GM23248 (cell line): ENCODE measurements at regions not wholly inside any gene's neighbourhood (a gene's known extent, or its start where the extent isn't known, plus 50 kb on each side); places are given as distances from the start of the nearest gene placed in this dataset.

Experiments used
- EZH2 ChIP-seq: fragments of 200-600 bp; sonication (generic); IDR thresholded peaks from 2 replicates; pipeline ENCODE4 v1.6.1; 2018; ENCODE audit warnings: antibody characterized with exemption, mild to moderate bottlenecking; ENCODE audit not compliant: insufficient read depth, poor library complexity, severe bottlenecking
- EZH2phosphoT487 ChIP-seq: fragments of 200-600 bp; sonication (generic); IDR thresholded peaks from 2 replicates; pipeline ENCODE4 v1.6.1; 2018; ENCODE audit warnings: antibody characterized with exemption, moderate library complexity, mild to moderate bottlenecking, low read depth; ENCODE audit not compliant: insufficient read depth

DNA sequence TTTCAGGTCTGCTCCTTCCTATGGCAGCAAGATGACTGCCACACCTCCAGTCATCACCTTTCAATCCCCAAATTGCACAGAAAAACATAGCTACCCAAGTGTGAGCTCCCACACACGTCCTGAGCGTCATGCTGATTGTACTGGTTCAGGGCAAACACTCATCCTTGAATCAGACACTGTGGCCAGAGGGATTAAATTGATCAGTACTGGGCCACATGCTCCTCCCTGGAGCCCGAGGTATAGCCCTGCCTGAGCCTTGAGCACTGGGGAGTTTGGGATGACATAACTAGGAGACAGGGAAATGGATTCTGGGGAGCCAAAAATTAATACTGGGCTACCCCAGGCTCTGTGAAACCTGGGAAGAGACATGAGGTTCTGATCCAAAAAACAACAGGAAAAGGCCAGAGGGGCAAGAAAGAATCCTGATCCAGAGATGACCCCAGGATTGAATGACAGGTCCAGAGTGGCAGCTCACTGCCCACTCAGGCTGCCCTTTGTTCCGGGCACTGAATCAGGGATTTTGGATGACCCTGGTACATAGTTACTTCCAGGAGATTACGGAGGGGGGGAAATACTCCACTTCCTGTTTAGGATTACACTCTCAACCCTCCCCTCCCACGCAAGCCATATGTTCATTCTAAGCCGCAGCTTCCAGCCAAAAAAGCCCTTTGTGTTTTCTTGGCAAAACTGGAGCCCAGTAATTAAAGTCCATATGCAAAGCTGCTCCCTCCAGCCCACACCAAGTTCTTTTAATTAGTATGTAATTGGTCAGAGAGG lies 141.6 kb upstream of the SPRY4 start:
- TF ChIP-seq EZH2phosphoT487 (no peak), EZH2 (no peak)
